GM21723 (cell line): ENCODE measurements at regions not wholly inside any gene's neighbourhood (a gene's known extent, or its start where the extent isn't known, plus 50 kb on each side); places are given as distances from the start of the nearest gene placed in this dataset.

Source experiments
- ATAC-seq: cut with Tn5 transposase; IDR thresholded peaks from one replicate; pipeline ENCODE4 v1.9.1; 2021; ENCODE audit warnings: mild to moderate bottlenecking, moderate library complexity; ENCODE audit not compliant: unreplicated experiment

DNA sequence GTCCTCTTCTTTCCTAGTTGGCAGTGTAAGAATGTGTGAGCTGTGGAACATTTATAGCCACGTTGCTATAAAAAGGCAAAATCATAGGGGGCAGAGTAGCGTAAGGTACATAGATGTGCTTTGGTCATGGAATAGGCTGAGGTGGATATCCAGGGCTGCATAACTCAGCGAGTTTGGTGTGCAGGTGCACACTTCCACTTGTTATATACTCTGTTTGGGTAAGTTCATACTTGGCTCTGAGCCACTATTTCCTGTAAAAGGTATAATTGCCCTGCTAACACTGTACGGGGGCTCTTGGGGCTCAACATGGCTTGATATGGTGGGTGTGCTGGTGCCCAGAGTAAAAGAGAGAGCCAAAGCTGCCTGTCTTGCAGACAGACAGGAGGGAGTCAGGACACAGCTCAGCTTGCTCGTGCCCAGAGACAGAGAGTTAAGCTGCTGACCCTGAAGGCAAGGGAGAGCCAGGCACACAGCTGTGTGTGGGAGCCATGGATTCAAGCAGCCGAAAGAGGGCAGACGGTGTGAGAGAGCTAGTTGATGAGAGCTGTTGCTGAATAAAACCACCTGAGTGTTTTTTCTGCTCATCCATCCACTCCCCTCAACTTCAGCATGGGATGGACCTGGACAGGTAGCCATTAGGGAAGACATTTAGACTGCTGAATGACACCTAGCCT lies 126.7 kb downstream of the DKK1 start:
- no peak for ATAC-seq

DNA sequence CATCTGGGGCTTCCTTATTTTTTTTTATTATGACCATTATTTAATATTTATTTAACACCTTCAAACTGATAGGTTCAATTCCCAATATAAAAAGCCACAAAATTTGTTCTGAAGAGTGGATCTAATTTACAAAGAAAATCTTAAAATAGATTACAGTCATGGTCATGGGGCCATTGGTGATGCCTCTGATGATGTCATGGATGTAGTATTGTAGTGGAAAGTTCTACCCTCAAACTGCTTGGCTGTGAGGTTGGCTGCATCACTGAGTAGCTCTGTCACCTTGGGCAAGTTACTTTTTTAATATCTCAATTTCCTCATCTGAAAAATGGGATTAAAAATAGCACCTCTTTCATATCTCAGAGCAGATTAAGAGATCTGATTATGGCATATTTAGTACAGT lies 128.5 kb downstream of the DKK1 start:
- ATAC-seq: no peak

GRCh38 chr10:52443419-52444388 lies 129.6 kb downstream of the DKK1 start:
- no peak for ATAC-seq

- no peak for ATAC-seq
Observed at GRCh38 chr10:52446391-52446790, 132.3 kb downstream of the DKK1 start.

GRCh38 chr10:52447931-52448353 lies 133.9 kb downstream of the DKK1 start:
- ATAC-seq: no peak

DNA sequence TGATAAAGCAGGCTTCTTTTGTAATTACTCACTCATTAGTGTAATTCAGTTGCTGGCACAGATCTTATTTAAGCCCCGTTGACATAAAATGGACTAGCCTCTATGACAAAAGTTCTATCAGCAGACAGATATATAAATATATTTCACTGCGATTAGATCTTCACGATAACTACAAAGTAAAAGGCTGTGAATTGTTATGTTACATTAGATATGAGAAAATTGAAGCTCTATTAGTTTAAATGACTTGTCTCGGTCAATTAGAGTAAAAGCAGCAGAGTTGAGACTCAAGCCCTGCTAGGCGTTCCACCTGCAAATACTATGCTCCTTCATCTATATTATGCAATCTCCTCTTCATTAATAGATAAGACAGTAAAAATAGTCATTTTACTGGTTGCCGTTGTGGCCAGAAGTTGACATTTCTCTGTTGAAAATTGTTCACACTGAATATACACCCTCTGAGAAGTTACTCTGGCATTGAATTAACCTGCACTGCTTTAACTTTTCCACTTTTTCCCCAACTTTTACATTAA lies 136.7 kb downstream of the DKK1 start:
- no peak for ATAC-seq

DNA sequence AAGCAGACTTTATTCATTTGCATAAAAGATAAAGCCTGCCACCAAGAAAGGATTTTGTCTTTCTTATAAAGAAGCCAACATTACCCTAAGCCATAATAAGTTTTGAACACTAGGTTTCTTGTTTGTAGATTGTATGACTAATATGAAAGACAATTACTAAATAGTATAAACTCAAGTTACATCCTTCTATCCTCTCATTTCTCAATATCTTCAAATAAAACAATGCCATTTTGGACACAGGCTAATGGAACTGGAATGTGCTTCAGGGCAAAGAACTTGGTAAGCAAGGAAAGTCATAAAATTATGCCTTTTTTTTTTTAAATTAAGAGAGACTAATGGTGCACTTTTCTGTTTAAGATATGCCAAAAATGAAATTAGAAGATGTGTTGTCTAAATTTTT lies 137.7 kb downstream of the DKK1 start:
- ATAC-seq: no peak

DNA sequence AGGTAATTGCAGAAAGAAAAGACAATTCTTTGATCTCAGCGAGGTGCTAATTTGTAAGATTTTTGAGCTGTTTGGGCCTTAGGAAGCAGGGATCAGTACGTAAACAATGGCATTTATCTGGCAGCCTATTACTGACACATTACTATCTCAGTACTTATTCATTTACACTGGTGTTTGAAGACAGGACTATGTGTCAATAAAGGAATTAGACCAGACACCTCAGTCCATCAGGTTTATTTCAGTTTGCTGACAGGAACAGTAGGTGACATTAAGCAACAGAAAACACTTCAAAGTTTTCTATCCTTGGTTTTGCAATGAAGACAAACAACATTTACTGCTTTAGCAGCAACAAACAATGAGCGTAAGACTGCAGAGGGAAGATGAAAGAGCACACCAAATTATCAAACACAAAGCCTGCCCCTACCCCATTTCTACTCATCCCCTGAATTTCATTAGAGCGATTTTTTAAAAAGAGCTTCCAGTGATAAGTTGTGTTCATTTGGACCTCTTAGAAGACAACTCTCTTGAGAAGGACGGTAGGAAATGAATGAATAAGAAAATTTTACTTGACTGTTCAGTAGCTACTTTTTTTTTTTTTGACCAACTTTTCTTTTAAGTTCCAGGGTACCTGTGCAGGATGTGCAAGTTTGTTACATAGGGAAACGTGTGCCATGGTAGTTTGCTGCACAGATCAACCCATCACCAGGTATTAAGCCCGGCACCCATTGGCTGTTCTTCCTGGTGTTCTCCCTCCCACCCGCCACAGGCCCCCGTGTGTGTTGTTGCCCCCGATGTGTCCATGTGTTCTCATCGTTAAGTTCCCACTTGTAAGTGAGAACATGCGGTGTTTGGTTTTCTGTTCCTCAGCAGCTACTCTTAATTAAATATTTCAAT lies 138.8 kb downstream of the DKK1 start:
- no peak for ATAC-seq

GRCh38 chr10:52453501-52453900 lies 139.4 kb downstream of the DKK1 start:
- no peak for ATAC-seq

DNA sequence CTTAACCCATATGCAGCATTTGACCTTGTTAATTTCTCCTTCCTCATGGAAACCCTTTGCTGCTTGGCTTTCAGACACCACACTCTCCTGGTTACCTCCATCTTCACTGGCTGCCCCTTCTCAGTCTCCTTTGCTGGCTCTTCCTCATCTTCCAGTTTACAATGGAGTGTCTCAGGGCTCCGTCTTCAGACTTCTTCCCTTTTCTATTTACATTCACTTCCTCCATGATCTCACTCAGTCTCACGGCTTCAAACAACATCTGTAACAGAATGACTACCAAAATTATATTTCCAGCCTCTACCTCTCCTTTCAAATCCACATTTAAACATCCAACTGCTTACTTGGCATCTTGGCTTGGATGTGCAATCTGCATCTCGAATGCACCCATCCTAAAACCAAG lies 140.4 kb downstream of the DKK1 start:
- no peak for ATAC-seq

- ATAC-seq: no peak
Observed at GRCh38 chr10:52455098-52455497, 141.0 kb downstream of the DKK1 start.

DNA sequence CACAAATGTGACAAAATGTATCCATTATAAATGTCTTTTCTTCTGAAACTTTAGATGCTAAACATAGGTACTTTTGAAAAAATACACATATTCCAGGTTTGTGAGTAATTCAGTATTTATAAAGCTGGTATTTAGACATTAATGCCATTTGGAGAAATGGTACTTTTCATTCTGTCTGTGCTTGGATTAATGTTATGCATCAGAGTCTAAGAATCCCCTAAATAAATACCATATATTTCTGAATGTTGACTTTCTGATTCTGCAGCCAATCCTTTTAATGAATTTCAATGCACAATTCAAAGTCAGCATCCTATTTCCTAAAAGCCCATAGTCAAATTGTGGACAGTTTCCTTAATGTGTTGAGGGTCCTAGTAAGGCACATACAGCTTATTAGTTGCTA lies 145.0 kb downstream of the DKK1 start:
- no peak for ATAC-seq

DNA sequence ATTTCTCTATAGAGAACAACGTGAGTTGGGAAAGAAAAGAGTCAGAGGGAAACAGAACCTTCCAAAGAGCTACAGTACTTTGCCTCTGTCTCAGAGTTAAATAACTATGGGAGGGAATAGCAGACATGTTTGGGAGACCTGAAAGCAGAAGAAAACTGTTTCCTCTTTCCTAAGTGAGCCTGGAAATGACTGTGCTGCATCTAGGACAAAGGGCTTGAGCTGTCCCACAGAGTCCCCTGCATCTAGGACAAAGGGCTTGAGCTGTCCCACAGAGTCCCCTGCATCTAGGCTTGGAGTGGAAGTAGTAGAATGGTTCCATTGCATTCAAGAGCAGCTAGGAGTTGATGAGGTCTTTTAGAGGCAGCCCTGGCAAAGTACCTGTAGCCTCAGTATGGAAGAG lies 149.7 kb downstream of the DKK1 start:
- no peak for ATAC-seq

DNA sequence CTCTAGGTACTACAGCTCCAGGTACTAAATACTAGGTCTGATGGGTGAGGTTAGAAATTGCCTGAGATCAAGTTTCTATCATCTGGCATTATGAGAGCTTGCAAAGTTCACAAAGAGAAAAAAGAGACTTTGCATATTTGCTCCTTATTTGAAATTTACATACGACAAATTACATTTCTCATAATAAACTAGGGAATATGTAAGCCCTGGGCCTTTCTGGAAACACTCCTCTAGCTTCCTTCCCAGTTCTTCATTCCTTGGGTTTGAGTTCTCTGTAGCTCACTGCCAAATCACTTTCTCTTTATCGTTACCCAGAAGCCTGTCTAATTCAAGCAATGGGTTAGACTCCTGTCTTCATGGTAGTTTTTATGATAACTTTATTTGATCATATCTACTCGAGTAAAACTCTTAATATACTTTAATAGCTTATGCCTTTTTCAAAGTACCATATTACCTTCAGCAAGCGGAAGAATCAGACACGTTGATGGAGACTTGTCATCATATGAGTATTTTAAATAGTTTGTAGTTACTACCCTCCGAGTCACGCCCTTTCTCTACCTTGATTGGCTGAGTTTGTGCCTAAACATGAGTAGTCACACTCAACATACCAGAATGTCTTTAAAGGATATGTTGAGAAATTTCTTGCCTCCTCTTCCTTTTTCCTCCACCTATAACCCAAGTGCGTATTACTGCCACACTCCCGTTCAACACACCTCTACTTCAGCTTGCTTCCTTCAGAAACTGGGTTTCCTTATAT lies 150.5 kb downstream of the DKK1 start:
- no peak for ATAC-seq

DNA sequence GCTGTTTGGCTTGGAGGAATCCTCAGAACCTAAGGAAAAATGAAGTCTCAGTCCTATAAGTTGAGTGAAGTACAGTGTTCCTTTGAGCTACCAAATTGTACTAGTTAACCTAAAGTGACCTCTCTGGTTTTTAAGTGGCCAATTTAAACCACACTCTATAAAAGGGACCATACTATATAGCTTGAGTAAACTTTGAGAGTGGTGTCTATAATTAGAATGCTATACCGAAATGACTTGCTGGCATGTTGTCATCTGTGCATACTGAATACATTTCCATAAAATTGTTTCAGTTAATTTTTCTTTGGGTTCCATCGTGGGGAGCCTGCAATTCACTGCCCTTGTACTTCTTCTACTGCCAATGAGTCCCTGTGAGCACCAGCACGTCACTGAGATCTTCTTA lies 151.1 kb downstream of the DKK1 start:
- ATAC-seq: no peak

GRCh38 chr10:52466464-52466863 lies 152.4 kb downstream of the DKK1 start:
- no peak for ATAC-seq

- no peak for ATAC-seq
Observed at GRCh38 chr10:52469970-52470705, 156.1 kb downstream of the DKK1 start.

- ATAC-seq: no peak
Observed at GRCh38 chr10:52472406-52473146, 158.5 kb downstream of the DKK1 start.

DNA sequence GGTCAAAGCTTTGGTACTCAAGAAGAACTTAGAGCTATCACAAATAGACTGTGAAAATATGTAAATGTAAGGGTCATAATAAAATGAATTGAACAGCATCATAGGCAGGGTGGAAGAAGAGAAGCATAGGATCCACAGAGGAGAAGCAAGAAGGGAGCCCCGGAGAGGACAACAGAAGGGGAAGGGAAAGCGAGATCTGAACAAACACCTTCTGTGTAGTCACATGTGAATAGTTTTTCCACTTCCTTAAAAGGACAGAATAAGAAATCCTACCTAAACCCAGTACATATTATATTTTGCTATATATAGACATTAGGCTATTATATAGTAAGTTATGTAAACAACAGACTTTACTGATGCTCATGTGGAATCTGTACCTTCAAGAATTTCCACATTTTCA lies 160.2 kb downstream of the DKK1 start:
- no peak for ATAC-seq
